ENCODE measurements at regions not wholly inside any gene's neighbourhood (a gene's known extent, or its start where the extent isn't known, plus 50 kb on each side); places are given as distances from the start of the nearest gene placed in this dataset.

DNA sequence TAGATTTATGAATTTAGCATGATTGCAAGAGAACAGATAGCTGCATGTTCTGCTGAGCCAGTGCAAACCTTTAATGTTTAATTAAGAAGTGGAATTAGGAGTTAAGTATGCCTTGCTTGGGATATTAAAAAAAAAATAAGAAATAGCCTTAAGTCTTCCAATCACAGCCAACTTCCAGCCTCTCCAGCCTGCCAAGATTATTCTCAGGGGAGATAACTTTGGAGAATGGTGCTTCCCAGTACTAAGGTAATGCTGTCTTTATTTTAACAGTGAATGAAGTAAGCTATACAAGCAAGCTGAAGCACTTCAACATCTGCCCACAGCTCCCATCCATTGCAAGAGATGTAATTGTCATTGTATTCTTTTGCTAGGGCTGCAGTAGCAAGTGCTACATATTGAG, 389.5 kb upstream of the ASIC2 start:
- no peak for DNase-seq (ENCODE audit: low read depth)
- H3K4me3 ChIP-seq (ENCODE audit: low read depth, low read length): no peak overlapping the region
- TF ChIP-seq, protein P1, sequence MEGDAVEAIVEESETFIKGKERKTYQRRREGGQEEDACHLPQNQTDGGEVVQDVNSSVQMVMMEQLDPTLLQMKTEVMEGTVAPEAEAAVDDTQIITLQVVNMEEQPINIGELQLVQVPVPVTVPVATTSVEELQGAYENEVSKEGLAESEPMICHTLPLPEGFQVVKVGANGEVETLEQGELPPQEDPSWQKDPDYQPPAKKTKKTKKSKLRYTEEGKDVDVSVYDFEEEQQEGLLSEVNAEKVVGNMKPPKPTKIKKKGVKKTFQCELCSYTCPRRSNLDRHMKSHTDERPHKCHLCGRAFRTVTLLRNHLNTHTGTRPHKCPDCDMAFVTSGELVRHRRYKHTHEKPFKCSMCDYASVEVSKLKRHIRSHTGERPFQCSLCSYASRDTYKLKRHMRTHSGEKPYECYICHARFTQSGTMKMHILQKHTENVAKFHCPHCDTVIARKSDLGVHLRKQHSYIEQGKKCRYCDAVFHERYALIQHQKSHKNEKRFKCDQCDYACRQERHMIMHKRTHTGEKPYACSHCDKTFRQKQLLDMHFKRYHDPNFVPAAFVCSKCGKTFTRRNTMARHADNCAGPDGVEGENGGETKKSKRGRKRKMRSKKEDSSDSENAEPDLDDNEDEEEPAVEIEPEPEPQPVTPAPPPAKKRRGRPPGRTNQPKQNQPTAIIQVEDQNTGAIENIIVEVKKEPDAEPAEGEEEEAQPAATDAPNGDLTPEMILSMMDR (conservative IDR thresholded peaks at IDR 0.05; ENCODE audit: low read depth, low read length): no peak

DNA sequence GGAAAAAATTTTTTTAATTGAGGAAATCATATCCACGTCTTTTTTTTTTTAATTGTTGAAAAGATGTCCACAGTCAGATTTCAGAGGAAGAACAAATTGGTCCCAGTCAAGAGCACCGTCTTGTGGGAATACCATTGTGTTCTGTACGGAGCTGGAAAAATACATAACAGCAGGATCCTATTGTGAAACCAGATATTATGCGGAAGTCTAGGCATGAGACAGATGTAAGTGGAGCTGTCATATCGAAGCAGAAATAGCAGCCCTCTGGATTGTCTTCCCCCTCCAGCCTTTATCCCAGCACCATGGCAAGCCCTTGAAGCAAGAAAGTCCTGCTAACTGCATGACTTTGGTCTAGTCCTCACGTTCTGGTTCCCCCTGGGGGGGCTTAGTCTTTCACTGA, 391.6 kb upstream of the ASIC2 start:
- DNase-seq (ENCODE audit: low read depth): no peak
- TF ChIP-seq, protein P1 (conservative IDR thresholded peaks at IDR 0.05; ENCODE audit: low read depth, low read length): no peak
- H3K4me3 ChIP-seq (ENCODE audit: low read depth, low read length): no peak overlapping the region

DNA sequence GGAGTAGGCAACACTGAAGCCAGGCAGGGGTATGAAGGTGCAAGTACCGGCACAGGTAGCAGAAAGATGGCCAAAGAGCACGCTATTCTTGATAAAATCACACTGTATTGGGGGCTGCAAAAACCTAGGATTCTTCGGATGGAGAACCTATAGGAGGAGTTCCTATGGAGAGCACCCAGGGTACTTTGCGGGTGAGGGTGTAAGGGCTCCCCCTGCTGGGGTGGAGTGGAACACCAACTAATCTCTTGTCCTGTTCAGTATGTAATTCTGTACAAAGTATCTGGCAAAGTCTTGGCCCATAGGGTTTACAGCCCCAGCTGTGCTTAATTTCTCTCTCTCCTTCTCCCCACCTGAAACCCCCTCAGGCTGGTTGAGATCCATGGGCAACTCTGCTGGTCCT, 393.1 kb upstream of the ASIC2 start:
- no peak for DNase-seq (ENCODE audit: low read depth)
- TF ChIP-seq, protein P1 (conservative IDR thresholded peaks at IDR 0.05; ENCODE audit: low read depth, low read length): no peak
- H3K4me3 ChIP-seq (ENCODE audit: low read depth, low read length): no peak overlapping the region

DNA sequence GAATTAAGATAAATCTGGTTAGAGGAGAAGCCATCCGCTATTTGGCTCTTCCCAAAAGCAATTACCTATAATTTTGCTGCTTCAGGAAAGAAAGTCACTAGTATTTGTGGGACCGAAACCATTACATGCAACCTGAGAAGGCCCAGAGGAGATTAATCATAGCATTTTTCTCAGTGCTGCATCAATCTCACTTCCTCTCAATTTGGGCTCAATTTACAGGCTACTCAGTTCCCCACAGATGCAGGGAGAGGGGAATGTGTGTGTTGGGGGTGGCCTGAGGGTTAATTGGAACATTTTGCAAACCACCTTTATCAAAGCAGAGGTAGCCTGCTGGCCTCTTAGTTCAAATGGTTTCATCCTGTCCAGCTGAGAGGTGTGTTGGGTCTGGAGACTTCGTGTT, 394.7 kb upstream of the ASIC2 start:
- TF ChIP-seq, protein P1 (conservative IDR thresholded peaks at IDR 0.05; ENCODE audit: low read depth, low read length): no peak
- H3K4me3 ChIP-seq (ENCODE audit: low read depth, low read length): no peak overlapping the region
- DNase-seq (ENCODE audit: low read depth): no peak

DNA sequence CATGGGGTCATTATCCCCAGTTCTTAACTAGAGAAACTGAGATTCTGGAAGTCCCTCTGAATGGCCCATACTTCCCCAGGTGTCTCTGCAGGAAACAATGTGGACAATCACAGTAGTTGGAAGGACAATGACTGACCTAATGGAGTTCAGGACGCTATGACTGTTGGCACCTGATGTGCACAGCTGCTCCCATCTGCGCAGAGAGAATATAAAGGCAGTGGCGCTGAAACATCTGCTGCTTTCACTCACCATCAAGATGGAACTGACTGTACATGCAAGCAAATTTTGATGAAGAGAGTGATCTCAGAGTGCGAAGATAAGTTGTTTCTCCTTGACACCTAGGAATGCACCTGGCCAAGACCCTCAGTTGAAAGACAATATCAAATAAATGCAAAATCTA, 395.7 kb upstream of the ASIC2 start:
- TF ChIP-seq, protein P1 (conservative IDR thresholded peaks at IDR 0.05; ENCODE audit: low read depth, low read length): no peak
- DNase-seq (ENCODE audit: low read depth): no peak
- no peak overlapping the region for H3K4me3 ChIP-seq (ENCODE audit: low read depth, low read length)

DNA sequence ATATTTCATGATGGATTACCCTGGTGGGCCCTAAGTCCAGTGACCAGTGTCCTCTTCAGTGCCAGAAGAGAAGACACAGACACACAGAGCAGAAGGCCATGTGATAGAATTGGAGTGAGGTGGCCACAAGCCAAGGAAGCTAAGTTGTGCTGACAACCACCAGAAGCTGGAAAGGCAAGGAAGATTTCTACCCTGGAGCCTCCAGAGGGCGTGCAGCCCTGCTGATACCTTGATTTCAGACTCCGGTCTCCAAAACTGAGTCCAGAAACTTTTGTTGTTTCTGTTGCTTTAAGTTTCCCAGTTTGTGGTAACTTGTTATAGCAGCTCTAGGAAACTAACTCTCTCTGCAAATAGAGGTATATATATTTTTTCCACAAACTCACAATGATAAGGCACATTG, 396.6 kb upstream of the ASIC2 start:
- H3K4me3 ChIP-seq (ENCODE audit: low read depth, low read length): no peak overlapping the region
- no peak for DNase-seq (ENCODE audit: low read depth)
- TF ChIP-seq, protein P1 (conservative IDR thresholded peaks at IDR 0.05; ENCODE audit: low read depth, low read length): no peak

DNA sequence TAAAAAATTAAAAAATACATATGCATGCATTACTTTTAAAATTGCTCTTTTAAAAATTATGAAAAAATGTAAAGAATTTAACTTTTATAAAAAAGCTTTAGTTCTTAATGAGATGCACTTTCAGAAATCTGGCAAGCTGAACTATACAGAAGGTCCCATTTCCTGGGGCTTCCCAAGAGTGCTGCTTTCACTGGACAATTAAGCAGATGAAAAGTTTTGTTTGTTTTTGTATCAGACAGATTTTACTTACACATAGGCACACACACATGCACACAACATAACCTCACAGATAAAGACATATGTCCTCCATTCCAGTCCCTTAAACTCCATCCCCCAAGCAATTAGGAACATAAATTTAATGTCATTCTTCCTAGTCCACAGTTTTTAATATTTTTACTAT, 402.3 kb upstream of the ASIC2 start:
- TF ChIP-seq, protein P1 (conservative IDR thresholded peaks at IDR 0.05; ENCODE audit: low read depth, low read length): no peak
- DNase-seq (ENCODE audit: low read depth): no peak
- no peak overlapping the region for H3K4me3 ChIP-seq (ENCODE audit: low read depth, low read length)
